Testis (tissue), 2 donors: ENCODE measurements at regions not wholly inside any gene's neighbourhood (a gene's known extent, or its start where the extent isn't known, plus 50 kb on each side); places are given as distances from the start of the nearest gene placed in this dataset.

ENCODE experiments used
- CTCF ChIP-seq, 3 experiments: fragments of 450-650 bp in 2 of 3; fragments of 200-600 bp in 1 of 3; sonication (generic) in 1 of 3; IDR thresholded peaks; one replicate each; pipeline ENCODE4 v1.5.1; 2016 to 2019; ENCODE audit warnings: antibody characterized with exemption in 3 of 3, mild to moderate bottlenecking in 2 of 3, moderate library complexity in 1 of 3
- POLR2A ChIP-seq: fragments of 450-650 bp; IDR thresholded peaks from one replicate; pipeline ENCODE4 v1.6.1; 2017; ENCODE audit warnings: antibody characterized with exemption, mild to moderate bottlenecking, moderate library complexity

- TF ChIP-seq CTCF (IDR thresholded peaks at IDR 0.05) (no peak), POLR2A (no peak)
These were observed 447.4 kb downstream of the EPHA4 start for GRCh38 chr2:221124532-221125240.
